Panc1 (cell line): ENCODE measurements at regions not wholly inside any gene's neighbourhood (a gene's known extent, or its start where the extent isn't known, plus 50 kb on each side); places are given as distances from the start of the nearest gene placed in this dataset.

Experiments
- TF ChIP-seq, protein P1 (sequence below): fragments of 450-650 bp; IDR thresholded peaks from 2 replicates; pipeline ENCODE4 v1.5.1; 2017; ENCODE audit warnings: mild to moderate bottlenecking
- TF ChIP-seq, protein P2 (sequence below), 2 experiments: IDR thresholded peaks; 2 replicates each; pipeline ENCODE4 v1.6.1; 2011 to 2012; ENCODE audit warnings: low read depth in 2 of 2, control low read depth in 1 of 2, low read length in 1 of 2, mild to moderate bottlenecking in 1 of 2, moderate library complexity in 1 of 2; ENCODE audit not compliant: insufficient read depth in 1 of 2

DNA sequence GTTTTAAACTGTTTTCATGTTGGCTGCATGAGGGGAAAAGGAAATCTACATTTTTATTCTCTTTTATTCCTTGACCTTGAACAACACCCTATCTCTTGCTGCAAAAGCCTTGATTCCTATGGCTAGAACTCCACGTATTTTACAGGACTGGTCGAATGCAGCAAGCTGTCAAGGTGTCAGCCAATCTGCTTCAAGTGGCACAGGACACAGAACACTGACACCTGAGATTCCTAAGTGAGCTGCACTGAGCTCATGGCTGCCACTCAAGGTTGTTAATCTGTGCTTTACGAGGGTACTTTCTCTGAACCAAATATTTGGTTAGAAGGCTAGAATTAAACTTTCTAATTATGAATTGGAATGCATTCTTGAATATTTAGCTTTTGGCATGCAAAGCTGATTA, 349.7 kb upstream of the COBL start:
- TF ChIP-seq, protein P1, sequence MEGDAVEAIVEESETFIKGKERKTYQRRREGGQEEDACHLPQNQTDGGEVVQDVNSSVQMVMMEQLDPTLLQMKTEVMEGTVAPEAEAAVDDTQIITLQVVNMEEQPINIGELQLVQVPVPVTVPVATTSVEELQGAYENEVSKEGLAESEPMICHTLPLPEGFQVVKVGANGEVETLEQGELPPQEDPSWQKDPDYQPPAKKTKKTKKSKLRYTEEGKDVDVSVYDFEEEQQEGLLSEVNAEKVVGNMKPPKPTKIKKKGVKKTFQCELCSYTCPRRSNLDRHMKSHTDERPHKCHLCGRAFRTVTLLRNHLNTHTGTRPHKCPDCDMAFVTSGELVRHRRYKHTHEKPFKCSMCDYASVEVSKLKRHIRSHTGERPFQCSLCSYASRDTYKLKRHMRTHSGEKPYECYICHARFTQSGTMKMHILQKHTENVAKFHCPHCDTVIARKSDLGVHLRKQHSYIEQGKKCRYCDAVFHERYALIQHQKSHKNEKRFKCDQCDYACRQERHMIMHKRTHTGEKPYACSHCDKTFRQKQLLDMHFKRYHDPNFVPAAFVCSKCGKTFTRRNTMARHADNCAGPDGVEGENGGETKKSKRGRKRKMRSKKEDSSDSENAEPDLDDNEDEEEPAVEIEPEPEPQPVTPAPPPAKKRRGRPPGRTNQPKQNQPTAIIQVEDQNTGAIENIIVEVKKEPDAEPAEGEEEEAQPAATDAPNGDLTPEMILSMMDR, result no peak
- TF ChIP-seq, protein P2, sequence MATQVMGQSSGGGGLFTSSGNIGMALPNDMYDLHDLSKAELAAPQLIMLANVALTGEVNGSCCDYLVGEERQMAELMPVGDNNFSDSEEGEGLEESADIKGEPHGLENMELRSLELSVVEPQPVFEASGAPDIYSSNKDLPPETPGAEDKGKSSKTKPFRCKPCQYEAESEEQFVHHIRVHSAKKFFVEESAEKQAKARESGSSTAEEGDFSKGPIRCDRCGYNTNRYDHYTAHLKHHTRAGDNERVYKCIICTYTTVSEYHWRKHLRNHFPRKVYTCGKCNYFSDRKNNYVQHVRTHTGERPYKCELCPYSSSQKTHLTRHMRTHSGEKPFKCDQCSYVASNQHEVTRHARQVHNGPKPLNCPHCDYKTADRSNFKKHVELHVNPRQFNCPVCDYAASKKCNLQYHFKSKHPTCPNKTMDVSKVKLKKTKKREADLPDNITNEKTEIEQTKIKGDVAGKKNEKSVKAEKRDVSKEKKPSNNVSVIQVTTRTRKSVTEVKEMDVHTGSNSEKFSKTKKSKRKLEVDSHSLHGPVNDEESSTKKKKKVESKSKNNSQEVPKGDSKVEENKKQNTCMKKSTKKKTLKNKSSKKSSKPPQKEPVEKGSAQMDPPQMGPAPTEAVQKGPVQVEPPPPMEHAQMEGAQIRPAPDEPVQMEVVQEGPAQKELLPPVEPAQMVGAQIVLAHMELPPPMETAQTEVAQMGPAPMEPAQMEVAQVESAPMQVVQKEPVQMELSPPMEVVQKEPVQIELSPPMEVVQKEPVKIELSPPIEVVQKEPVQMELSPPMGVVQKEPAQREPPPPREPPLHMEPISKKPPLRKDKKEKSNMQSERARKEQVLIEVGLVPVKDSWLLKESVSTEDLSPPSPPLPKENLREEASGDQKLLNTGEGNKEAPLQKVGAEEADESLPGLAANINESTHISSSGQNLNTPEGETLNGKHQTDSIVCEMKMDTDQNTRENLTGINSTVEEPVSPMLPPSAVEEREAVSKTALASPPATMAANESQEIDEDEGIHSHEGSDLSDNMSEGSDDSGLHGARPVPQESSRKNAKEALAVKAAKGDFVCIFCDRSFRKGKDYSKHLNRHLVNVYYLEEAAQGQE (IDR thresholded peaks at IDR 0.05; ENCODE audit: insufficient read depth in 1 of 2, low read depth in 2 of 2, low read length in 1 of 2), result no peak
